ENCODE measurements at regions not wholly inside any gene's neighbourhood (a gene's known extent, or its start where the extent isn't known, plus 50 kb on each side); places are given as distances from the start of the nearest gene placed in this dataset.

DNA sequence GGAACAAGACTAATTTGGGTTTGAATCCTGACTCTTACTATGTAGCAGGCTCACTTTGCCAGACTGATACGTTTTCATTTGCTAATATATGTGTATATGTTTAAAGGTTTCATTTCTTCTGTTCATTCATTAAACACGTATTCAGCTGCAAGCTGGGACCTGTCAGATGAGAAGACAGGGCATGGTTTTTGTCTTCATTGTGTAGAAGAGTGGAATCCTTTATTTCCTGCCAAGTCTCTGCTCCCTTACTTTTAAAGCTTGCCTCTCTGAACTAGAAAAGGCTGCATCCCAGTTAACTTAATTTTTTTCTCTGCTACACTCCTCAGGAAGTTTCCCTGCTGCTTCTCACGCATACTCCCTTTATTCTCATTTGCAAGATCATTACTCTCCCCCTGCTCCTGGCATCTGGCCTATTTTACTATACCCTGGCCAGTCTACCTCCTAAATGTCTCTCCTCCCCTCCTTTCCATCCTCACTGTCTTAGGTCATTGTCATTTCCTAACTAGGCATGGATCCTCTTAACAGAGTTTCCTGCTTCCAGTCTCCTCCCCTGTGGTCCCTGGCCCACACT is 141.0 kb upstream of the TMTC4 start:
- no peaks in the 10 kb centered on the region for H3K4me1 ChIP-seq (ENCODE audit: low read length)
- DNase-seq, result no peak
- no peak overlapping the region for H3K27ac ChIP-seq (ENCODE audit: low read length)
- H3K9ac ChIP-seq (ENCODE audit: low read length), result no peak overlapping the region
- H3K4me2 ChIP-seq (ENCODE audit: low read depth, low read length, poor library complexity, severe bottlenecking), result no peak overlapping the region
- H3K9me3 ChIP-seq (ENCODE audit: low read length), result no peaks in the 10 kb centered on the region
- no peak overlapping the region for H3K4me3 ChIP-seq (ENCODE audit: low read length)
- H3K27me3 ChIP-seq (ENCODE audit: low read length), result no peaks in the 10 kb centered on the region
- no peaks in the 10 kb centered on the region for H3K36me3 ChIP-seq (ENCODE audit: insufficient read depth, low read length)
- no peaks in the 10 kb centered on the region for H3K79me2 ChIP-seq (ENCODE audit: low read length)
- H3K9me2 ChIP-seq (replicated peaks; ENCODE audit: insufficient read depth, low read length), result no peaks in the 10 kb centered on the region
- no peaks in the 10 kb centered on the region for H4K20me1 ChIP-seq (ENCODE audit: insufficient read depth, low read depth, low read length)
- H2AFZ ChIP-seq (ENCODE audit: low read length), result no peak overlapping the region

- H3K4me1 ChIP-seq (ENCODE audit: low read length), result no peaks in the 10 kb centered on the region
- H3K9me3 ChIP-seq (ENCODE audit: low read length), result no peaks in the 10 kb centered on the region
- no peak overlapping the region for H3K9ac ChIP-seq (ENCODE audit: low read length)
- no peak overlapping the region for H3K27ac ChIP-seq (ENCODE audit: low read length)
- H3K4me3 ChIP-seq (ENCODE audit: low read length), result no peak overlapping the region
- no peak for DNase-seq
- H3K9me2 ChIP-seq (replicated peaks; ENCODE audit: insufficient read depth, low read length), result no peaks in the 10 kb centered on the region
- H3K36me3 ChIP-seq (ENCODE audit: insufficient read depth, low read length), result no peaks in the 10 kb centered on the region
- no peaks in the 10 kb centered on the region for H3K79me2 ChIP-seq (ENCODE audit: low read length)
- no peaks in the 10 kb centered on the region for H4K20me1 ChIP-seq (ENCODE audit: insufficient read depth, low read depth, low read length)
- H3K27me3 ChIP-seq (ENCODE audit: low read length), result no peaks in the 10 kb centered on the region
- H3K4me2 ChIP-seq (ENCODE audit: low read depth, low read length, poor library complexity, severe bottlenecking), result no peak overlapping the region
- H2AFZ ChIP-seq (ENCODE audit: low read length), result no peak overlapping the region
Observed at GRCh38 chr13:100812982-100813584, 138.5 kb upstream of the TMTC4 start.

GRCh38 chr13:100811928-100812327 is 137.3 kb upstream of the TMTC4 start:
- Histone ChIP-seq H3K4me1 (ENCODE audit: low read length) (no peaks in the 10 kb centered on the region), H3K4me2 (ENCODE audit: low read depth, low read length, poor library complexity, severe bottlenecking) (no peak overlapping the region), H3K9me2 (replicated peaks; ENCODE audit: insufficient read depth, low read length) (no peaks in the 10 kb centered on the region), H2AFZ (ENCODE audit: low read length) (no peak overlapping the region), H3K36me3 (ENCODE audit: insufficient read depth, low read length) (no peaks in the 10 kb centered on the region), H4K20me1 (ENCODE audit: insufficient read depth, low read depth, low read length) (no peaks in the 10 kb centered on the region), H3K79me2 (ENCODE audit: low read length) (no peaks in the 10 kb centered on the region), H3K27me3 (ENCODE audit: low read length) (no peaks in the 10 kb centered on the region), H3K9ac (ENCODE audit: low read length) (no peak overlapping the region), H3K27ac (ENCODE audit: low read length) (no peak overlapping the region), H3K4me3 (ENCODE audit: low read length) (no peak overlapping the region), H3K9me3 (ENCODE audit: low read length) (no peaks in the 10 kb centered on the region)
- DNase-seq, result no peak

- Histone ChIP-seq H3K27me3 (ENCODE audit: low read length) (no peaks in the 10 kb centered on the region), H2AFZ (ENCODE audit: low read length) (no peak overlapping the region), H3K36me3 (ENCODE audit: insufficient read depth, low read length) (no peaks in the 10 kb centered on the region), H3K27ac (ENCODE audit: low read length) (no peak overlapping the region), H3K9ac (ENCODE audit: low read length) (no peak overlapping the region), H3K4me2 (ENCODE audit: low read depth, low read length, poor library complexity, severe bottlenecking) (no peak overlapping the region), H3K4me1 (ENCODE audit: low read length) (no peaks in the 10 kb centered on the region), H4K20me1 (ENCODE audit: insufficient read depth, low read depth, low read length) (no peaks in the 10 kb centered on the region), H3K9me2 (replicated peaks; ENCODE audit: insufficient read depth, low read length) (no peaks in the 10 kb centered on the region), H3K9me3 (ENCODE audit: low read length) (no peaks in the 10 kb centered on the region), H3K4me3 (ENCODE audit: low read length) (no peak overlapping the region), H3K79me2 (ENCODE audit: low read length) (no peaks in the 10 kb centered on the region)
- no peak for DNase-seq
Observed at GRCh38 chr13:100811024-100811865, 136.7 kb upstream of the TMTC4 start.

DNA sequence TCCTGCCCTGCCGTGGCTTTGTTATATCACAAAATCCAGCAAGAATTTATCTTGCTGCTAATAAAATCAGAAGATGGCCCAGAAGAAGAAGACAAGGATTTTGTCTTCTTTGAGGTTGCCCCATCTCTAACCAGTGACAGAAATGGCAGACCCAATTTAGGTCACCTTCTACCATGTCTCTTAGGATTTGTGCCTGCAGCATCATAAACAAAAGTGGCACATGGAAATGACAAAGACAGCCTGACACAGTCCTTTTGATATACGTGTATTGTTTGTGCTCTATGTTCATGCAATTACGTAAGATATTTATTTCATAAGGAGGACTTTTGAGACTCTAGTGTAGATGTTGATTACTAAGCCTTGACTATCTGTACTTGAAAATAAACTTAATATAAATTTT is 135.9 kb upstream of the TMTC4 start:
- no peak overlapping the region for H2AFZ ChIP-seq (ENCODE audit: low read length)
- DNase-seq, result no peak
- H4K20me1 ChIP-seq (ENCODE audit: insufficient read depth, low read depth, low read length), result no peaks in the 10 kb centered on the region
- no peaks in the 10 kb centered on the region for H3K36me3 ChIP-seq (ENCODE audit: insufficient read depth, low read length)
- H3K27ac ChIP-seq (ENCODE audit: low read length), result no peak overlapping the region
- no peaks in the 10 kb centered on the region for H3K27me3 ChIP-seq (ENCODE audit: low read length)
- H3K79me2 ChIP-seq (ENCODE audit: low read length), result no peaks in the 10 kb centered on the region
- no peak overlapping the region for H3K4me3 ChIP-seq (ENCODE audit: low read length)
- H3K9me3 ChIP-seq (ENCODE audit: low read length), result no peaks in the 10 kb centered on the region
- no peaks in the 10 kb centered on the region for H3K4me1 ChIP-seq (ENCODE audit: low read length)
- H3K9ac ChIP-seq (ENCODE audit: low read length), result no peak overlapping the region
- H3K9me2 ChIP-seq (replicated peaks; ENCODE audit: insufficient read depth, low read length), result no peaks in the 10 kb centered on the region
- H3K4me2 ChIP-seq (ENCODE audit: low read depth, low read length, poor library complexity, severe bottlenecking), result no peak overlapping the region

- Histone ChIP-seq H3K27ac (ENCODE audit: low read length) (no peak overlapping the region), H3K9me2 (replicated peaks; ENCODE audit: insufficient read depth, low read length) (no peaks in the 10 kb centered on the region)
- DNase-seq, result no peak
Observed at GRCh38 chr13:100809856-100810255, 135.3 kb upstream of the TMTC4 start.

DNA sequence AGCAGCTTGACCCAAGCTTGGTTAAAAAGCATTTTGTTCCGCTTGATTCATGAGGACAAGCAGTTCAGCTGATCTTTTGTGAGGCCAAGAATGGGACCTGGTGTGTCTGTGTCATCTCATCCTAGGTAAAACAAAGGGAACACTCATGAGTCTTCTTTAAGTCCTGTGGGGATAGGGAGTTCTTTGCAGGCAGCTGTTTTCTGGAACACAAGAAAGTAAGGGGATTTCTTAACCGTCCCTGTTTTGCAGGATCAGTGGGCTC is 134.5 kb upstream of the TMTC4 start:
- Histone ChIP-seq H3K4me1 (ENCODE audit: low read length) (no peaks in the 10 kb centered on the region), H3K9me3 (ENCODE audit: low read length) (no peaks in the 10 kb centered on the region)

More at GRCh38 chr13:100809856-100810255, 135.3 kb upstream of the TMTC4 start:
- Histone ChIP-seq H3K4me1 (ENCODE audit: low read length) (no peaks in the 10 kb centered on the region), H2AFZ (ENCODE audit: low read length) (no peak overlapping the region), H3K9ac (ENCODE audit: low read length) (no peak overlapping the region), H4K20me1 (ENCODE audit: insufficient read depth, low read depth, low read length) (no peaks in the 10 kb centered on the region), H3K9me3 (ENCODE audit: low read length) (no peaks in the 10 kb centered on the region), H3K4me2 (ENCODE audit: low read depth, low read length, poor library complexity, severe bottlenecking) (no peak overlapping the region), H3K36me3 (ENCODE audit: insufficient read depth, low read length) (no peaks in the 10 kb centered on the region), H3K79me2 (ENCODE audit: low read length) (no peaks in the 10 kb centered on the region), H3K27me3 (ENCODE audit: low read length) (no peaks in the 10 kb centered on the region), H3K4me3 (ENCODE audit: low read length) (no peak overlapping the region)

GRCh38 chr13:100808330-100809128 is 133.9 kb upstream of the TMTC4 start:
- H3K4me2 ChIP-seq (ENCODE audit: low read depth, low read length, poor library complexity, severe bottlenecking), result no peak overlapping the region
- no peak overlapping the region for H3K4me3 ChIP-seq (ENCODE audit: low read length)
- no peaks in the 10 kb centered on the region for H4K20me1 ChIP-seq (ENCODE audit: insufficient read depth, low read depth, low read length)
- H3K27me3 ChIP-seq (ENCODE audit: low read length), result no peaks in the 10 kb centered on the region
- no peak for DNase-seq
- no peak overlapping the region for H3K27ac ChIP-seq (ENCODE audit: low read length)
- no peak overlapping the region for H2AFZ ChIP-seq (ENCODE audit: low read length)
- no peak overlapping the region for H3K9ac ChIP-seq (ENCODE audit: low read length)
- no peaks in the 10 kb centered on the region for H3K79me2 ChIP-seq (ENCODE audit: low read length)
- H3K9me2 ChIP-seq (replicated peaks; ENCODE audit: insufficient read depth, low read length), result no peaks in the 10 kb centered on the region
- H3K36me3 ChIP-seq (ENCODE audit: insufficient read depth, low read length), result no peaks in the 10 kb centered on the region
- H3K4me1 ChIP-seq (ENCODE audit: low read length), result no peaks in the 10 kb centered on the region
- H3K9me3 ChIP-seq (ENCODE audit: low read length), result no peaks in the 10 kb centered on the region

More for the DNA sequence above, 134.5 kb upstream of the TMTC4 start:
- Histone ChIP-seq H3K4me3 (ENCODE audit: low read length) (no peak overlapping the region), H3K27me3 (ENCODE audit: low read length) (no peaks in the 10 kb centered on the region), H3K79me2 (ENCODE audit: low read length) (no peaks in the 10 kb centered on the region), H3K9ac (ENCODE audit: low read length) (no peak overlapping the region), H3K27ac (ENCODE audit: low read length) (no peak overlapping the region), H2AFZ (ENCODE audit: low read length) (no peak overlapping the region), H3K9me2 (replicated peaks; ENCODE audit: insufficient read depth, low read length) (no peaks in the 10 kb centered on the region), H3K36me3 (ENCODE audit: insufficient read depth, low read length) (no peaks in the 10 kb centered on the region), H4K20me1 (ENCODE audit: insufficient read depth, low read depth, low read length) (no peaks in the 10 kb centered on the region), H3K4me2 (ENCODE audit: low read depth, low read length, poor library complexity, severe bottlenecking) (no peak overlapping the region)
- no peak for DNase-seq

All from Karpas-422 (cell line).